Tibial nerve (tissue), 4 donors: ENCODE measurements at regions not wholly inside any gene's neighbourhood (a gene's known extent, or its start where the extent isn't known, plus 50 kb on each side); places are given as distances from the start of the nearest gene placed in this dataset.

Source experiments
- CTCF ChIP-seq, 5 experiments: fragments of 200-600 bp in 3 of 5; fragments of 450-650 bp in 2 of 5; sonication (generic) in 3 of 5; IDR thresholded peaks; one replicate each; pipeline ENCODE4 v1.5.1; 2016 to 2019; ENCODE audit warnings: antibody characterized with exemption in 5 of 5, mild to moderate bottlenecking in 3 of 5, moderate library complexity in 2 of 5
- EP300 ChIP-seq, 2 donors: sonication (generic); formaldehyde crosslinking; IDR thresholded peaks; one replicate each; pipeline ENCODE4 v1.6.1; 2017; ENCODE audit warnings: antibody characterized with exemption in 2 of 2, mild to moderate bottlenecking in 1 of 2

GRCh38 chr1:219820551-219820950 lies 107.8 kb downstream of the SLC30A10 start:
- TF ChIP-seq EP300 (IDR thresholded peaks at IDR 0.05) (no peak), CTCF (IDR thresholded peaks at IDR 0.05) (no peak)
